MM.1S (cell line): ENCODE measurements at regions not wholly inside any gene's neighbourhood (a gene's known extent, or its start where the extent isn't known, plus 50 kb on each side); places are given as distances from the start of the nearest gene placed in this dataset.

ENCODE experiments used
- DNase-seq: peaks from one replicate; pipeline ENCODE4 v3.0.0-alpha.2; 2015
- H2AFZ ChIP-seq: fragments of 300-600 bp; sonication (generic); 2 replicates; pipeline ENCODE4 v1.6.0; 2016; ENCODE audit warnings: antibody characterized with exemption, low read length
- H3F3A ChIP-seq: fragments of 300-600 bp; sonication (generic); 2 replicates; pipeline ENCODE4 v1.6.1; 2016; ENCODE audit warnings: mild to moderate bottlenecking, antibody characterized with exemption, low read length, moderate library complexity, mixed read lengths; ENCODE audit not compliant: insufficient read depth
- H3K27ac ChIP-seq: fragments of 300-600 bp; sonication (generic); 2 replicates; pipeline ENCODE4 v1.5.1; 2016; ENCODE audit warnings: mild to moderate bottlenecking, low read length
- H3K27me3 ChIP-seq: fragments of 300-600 bp; sonication (generic); replicated peaks from 2 replicates; pipeline ENCODE4 v1.6.0; 2016; ENCODE audit warnings: low read length; ENCODE audit not compliant: insufficient read depth
- H3K36me3 ChIP-seq: fragments of 300-600 bp; sonication (generic); replicated peaks from 2 replicates; pipeline ENCODE4 v1.6.1; 2016; ENCODE audit warnings: mild to moderate bottlenecking, low read length, mixed read lengths; ENCODE audit not compliant: insufficient read depth
- H3K4me1 ChIP-seq: fragments of 300-600 bp; sonication (generic); 2 replicates; pipeline ENCODE4 v1.6.1; 2016; ENCODE audit warnings: low read length, mixed read lengths
- H3K4me2 ChIP-seq: fragments of 300-600 bp; sonication (generic); 2 replicates; pipeline ENCODE4 v1.6.0; 2016; ENCODE audit warnings: low read depth, low read length
- H3K4me3 ChIP-seq: fragments of 300-600 bp; sonication (generic); 2 replicates; pipeline ENCODE4 v1.5.1; 2016; ENCODE audit warnings: low read length, mixed read lengths
- H3K79me2 ChIP-seq: fragments of 300-600 bp; sonication (generic); 2 replicates; pipeline ENCODE4 v1.6.1; 2016; ENCODE audit warnings: mixed run types, low read length, mixed read lengths
- H3K9ac ChIP-seq: fragments of 300-600 bp; sonication (generic); 2 replicates; pipeline ENCODE4 v1.6.1; 2016; ENCODE audit warnings: low read length, mixed read lengths
- H3K9me2 ChIP-seq: fragments of 300-600 bp; sonication (generic); replicated peaks from 2 replicates; pipeline ENCODE4 v1.6.1; 2016; ENCODE audit warnings: mild to moderate bottlenecking, low read length, mixed read lengths; ENCODE audit not compliant: insufficient read depth
- H3K9me3 ChIP-seq: fragments of 300-600 bp; sonication (generic); replicated peaks from 2 replicates; pipeline ENCODE4 v1.6.1; 2016; ENCODE audit warnings: mild to moderate bottlenecking, low read length, mixed read lengths; ENCODE audit not compliant: insufficient read depth
- H4K20me1 ChIP-seq: fragments of 300-600 bp; sonication (generic); 2 replicates; pipeline ENCODE4 v1.6.1; 2016; ENCODE audit warnings: mild to moderate bottlenecking, low read length, moderate library complexity, mixed read lengths; ENCODE audit not compliant: insufficient read depth
- EZH2 ChIP-seq: fragments of 300-600 bp; sonication (generic); optimal IDR thresholded peaks from 2 replicates; pipeline ENCODE3; 2017; ENCODE audit warnings: low read depth, mild to moderate bottlenecking, antibody characterized with exemption, low read length, mixed read lengths
- EZH2phosphoT487 ChIP-seq: fragments of 300-600 bp; sonication (generic); IDR thresholded peaks from 2 replicates; pipeline ENCODE4 v1.6.1; 2018; ENCODE audit warnings: antibody characterized with exemption, low read length
- TF ChIP-seq, protein P1 (sequence below): fragments of 300-600 bp; sonication (generic); IDR thresholded peaks from 2 replicates; pipeline ENCODE4 v1.5.1; 2016; ENCODE audit warnings: antibody characterized with exemption, low read length, mixed read lengths

GRCh38 chr4:173937631-173938270 is 345.7 kb downstream of the FBXO8 start:
- Histone ChIP-seq H4K20me1 (no peaks in the 10 kb centered on the region), H3K79me2 (no peaks in the 10 kb centered on the region), H3K4me3 (no peak overlapping the region), H3K4me2 (no peak overlapping the region), H3K9ac (no peak overlapping the region), H3K27ac (no peak overlapping the region), H3K4me1 (no peaks in the 10 kb centered on the region), H2AFZ (no peak overlapping the region), H3K36me3 (no peaks in the 10 kb centered on the region), H3K9me3 (no peaks in the 10 kb centered on the region), H3F3A (no peaks in the 10 kb centered on the region), H3K9me2 (no peaks in the 10 kb centered on the region), H3K27me3 (no peaks in the 10 kb centered on the region)
- DNase-seq: no peak
- no peak for TF ChIP-seq EZH2phosphoT487
- no peak for TF ChIP-seq EZH2
- TF ChIP-seq, protein P1, sequence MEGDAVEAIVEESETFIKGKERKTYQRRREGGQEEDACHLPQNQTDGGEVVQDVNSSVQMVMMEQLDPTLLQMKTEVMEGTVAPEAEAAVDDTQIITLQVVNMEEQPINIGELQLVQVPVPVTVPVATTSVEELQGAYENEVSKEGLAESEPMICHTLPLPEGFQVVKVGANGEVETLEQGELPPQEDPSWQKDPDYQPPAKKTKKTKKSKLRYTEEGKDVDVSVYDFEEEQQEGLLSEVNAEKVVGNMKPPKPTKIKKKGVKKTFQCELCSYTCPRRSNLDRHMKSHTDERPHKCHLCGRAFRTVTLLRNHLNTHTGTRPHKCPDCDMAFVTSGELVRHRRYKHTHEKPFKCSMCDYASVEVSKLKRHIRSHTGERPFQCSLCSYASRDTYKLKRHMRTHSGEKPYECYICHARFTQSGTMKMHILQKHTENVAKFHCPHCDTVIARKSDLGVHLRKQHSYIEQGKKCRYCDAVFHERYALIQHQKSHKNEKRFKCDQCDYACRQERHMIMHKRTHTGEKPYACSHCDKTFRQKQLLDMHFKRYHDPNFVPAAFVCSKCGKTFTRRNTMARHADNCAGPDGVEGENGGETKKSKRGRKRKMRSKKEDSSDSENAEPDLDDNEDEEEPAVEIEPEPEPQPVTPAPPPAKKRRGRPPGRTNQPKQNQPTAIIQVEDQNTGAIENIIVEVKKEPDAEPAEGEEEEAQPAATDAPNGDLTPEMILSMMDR: no peak

GRCh38 chr4:173936861-173937260 is 346.6 kb downstream of the FBXO8 start:
- H2AFZ ChIP-seq: no peak overlapping the region
- no peaks in the 10 kb centered on the region for H3F3A ChIP-seq
- no peaks in the 10 kb centered on the region for H3K36me3 ChIP-seq
- no peak for DNase-seq
- H3K9me2 ChIP-seq: no peaks in the 10 kb centered on the region
- no peaks in the 10 kb centered on the region for H4K20me1 ChIP-seq
- H3K27ac ChIP-seq: no peak overlapping the region
- TF ChIP-seq EZH2phosphoT487: no peak
- H3K4me3 ChIP-seq: no peak overlapping the region
- H3K79me2 ChIP-seq: no peaks in the 10 kb centered on the region
- H3K9me3 ChIP-seq: no peaks in the 10 kb centered on the region
- H3K4me2 ChIP-seq: no peak overlapping the region
- no peaks in the 10 kb centered on the region for H3K27me3 ChIP-seq
- no peaks in the 10 kb centered on the region for H3K4me1 ChIP-seq
- H3K9ac ChIP-seq: no peak overlapping the region

- no peak overlapping the region for H3K4me3 ChIP-seq
- no peaks in the 10 kb centered on the region for H3F3A ChIP-seq
- H3K27ac ChIP-seq: no peak overlapping the region
- H2AFZ ChIP-seq: no peak overlapping the region
- no peaks in the 10 kb centered on the region for H4K20me1 ChIP-seq
- no peaks in the 10 kb centered on the region for H3K79me2 ChIP-seq
- no peaks in the 10 kb centered on the region for H3K27me3 ChIP-seq
- no peaks in the 10 kb centered on the region for H3K36me3 ChIP-seq
- no peaks in the 10 kb centered on the region for H3K9me3 ChIP-seq
- no peaks in the 10 kb centered on the region for H3K9me2 ChIP-seq
- no peaks in the 10 kb centered on the region for H3K4me1 ChIP-seq
- H3K4me2 ChIP-seq: no peak overlapping the region
- TF ChIP-seq, protein P1: no peak
- TF ChIP-seq EZH2 (no peak), EZH2phosphoT487 (no peak)
- no peak for DNase-seq
- no peak overlapping the region for H3K9ac ChIP-seq
Measured at GRCh38 chr4:173935622-173936405, 347.7 kb downstream of the FBXO8 start.
